Epithelial cell of esophagus (primary cell): ENCODE measurements at regions not wholly inside any gene's neighbourhood (a gene's known extent, or its start where the extent isn't known, plus 50 kb on each side); places are given as distances from the start of the nearest gene placed in this dataset.

Source experiments
- DNase-seq: peaks from one replicate; pipeline ENCODE4 v3.0.0; 2010; ENCODE audit warnings: low read depth
- H3K4me3 ChIP-seq: 2 replicates; pipeline ENCODE4 v1.5.1; 2011; ENCODE audit warnings: mild to moderate bottlenecking, low read length, control low read depth
- TF ChIP-seq, protein P1 (sequence below): IDR thresholded peaks from 2 replicates; pipeline ENCODE4 v1.5.1; 2011; ENCODE audit warnings: low read depth, mild to moderate bottlenecking, low read length, control low read depth, inconsistent platforms; ENCODE audit not compliant: insufficient read depth; ENCODE audit errors: missing control alignments

DNA sequence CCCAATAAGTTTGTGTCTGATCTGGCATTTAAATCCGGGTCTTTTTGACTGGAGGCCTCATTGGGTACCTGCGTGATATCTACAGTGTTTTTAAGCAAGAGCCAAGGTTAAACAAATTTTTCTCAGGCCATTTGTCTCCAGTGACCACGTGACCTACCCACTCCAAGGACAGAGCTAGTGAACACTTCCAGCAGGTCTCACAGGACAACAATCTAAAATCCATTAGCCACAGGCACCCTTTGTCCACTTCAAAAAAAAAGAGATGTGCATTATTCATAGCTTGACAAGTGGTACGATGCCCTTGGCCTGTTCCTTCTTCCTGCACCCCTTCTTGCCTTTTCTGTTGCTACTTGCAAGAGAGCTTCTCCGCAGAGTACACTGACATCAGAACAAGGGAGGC, 109.6 kb upstream of the GSC start:
- DNase-seq, result no peak
- H3K4me3 ChIP-seq, result no peak overlapping the region
- TF ChIP-seq, protein P1, sequence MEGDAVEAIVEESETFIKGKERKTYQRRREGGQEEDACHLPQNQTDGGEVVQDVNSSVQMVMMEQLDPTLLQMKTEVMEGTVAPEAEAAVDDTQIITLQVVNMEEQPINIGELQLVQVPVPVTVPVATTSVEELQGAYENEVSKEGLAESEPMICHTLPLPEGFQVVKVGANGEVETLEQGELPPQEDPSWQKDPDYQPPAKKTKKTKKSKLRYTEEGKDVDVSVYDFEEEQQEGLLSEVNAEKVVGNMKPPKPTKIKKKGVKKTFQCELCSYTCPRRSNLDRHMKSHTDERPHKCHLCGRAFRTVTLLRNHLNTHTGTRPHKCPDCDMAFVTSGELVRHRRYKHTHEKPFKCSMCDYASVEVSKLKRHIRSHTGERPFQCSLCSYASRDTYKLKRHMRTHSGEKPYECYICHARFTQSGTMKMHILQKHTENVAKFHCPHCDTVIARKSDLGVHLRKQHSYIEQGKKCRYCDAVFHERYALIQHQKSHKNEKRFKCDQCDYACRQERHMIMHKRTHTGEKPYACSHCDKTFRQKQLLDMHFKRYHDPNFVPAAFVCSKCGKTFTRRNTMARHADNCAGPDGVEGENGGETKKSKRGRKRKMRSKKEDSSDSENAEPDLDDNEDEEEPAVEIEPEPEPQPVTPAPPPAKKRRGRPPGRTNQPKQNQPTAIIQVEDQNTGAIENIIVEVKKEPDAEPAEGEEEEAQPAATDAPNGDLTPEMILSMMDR, result no peak

DNA sequence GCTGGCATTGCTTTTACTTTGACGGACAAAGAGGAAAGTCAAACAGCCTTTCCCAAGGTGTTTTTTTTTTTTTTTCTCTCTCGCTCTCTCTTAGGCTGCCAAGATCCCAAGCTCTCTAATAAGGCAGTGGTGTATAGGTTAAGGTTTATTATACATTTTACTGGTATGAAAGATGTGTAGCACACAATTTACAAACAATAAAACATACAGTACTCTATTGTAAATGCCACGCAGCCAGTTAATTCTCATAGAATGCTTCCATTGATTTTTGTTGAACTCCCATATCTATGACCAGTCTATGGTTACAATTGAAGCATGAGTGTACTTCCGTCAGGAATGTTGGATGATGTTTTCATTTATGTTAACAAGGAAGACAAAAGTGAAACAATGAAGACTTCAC, 106.4 kb upstream of the GSC start:
- TF ChIP-seq, protein P1, result no peak
- H3K4me3 ChIP-seq, result no peak overlapping the region
- no peak for DNase-seq

DNA sequence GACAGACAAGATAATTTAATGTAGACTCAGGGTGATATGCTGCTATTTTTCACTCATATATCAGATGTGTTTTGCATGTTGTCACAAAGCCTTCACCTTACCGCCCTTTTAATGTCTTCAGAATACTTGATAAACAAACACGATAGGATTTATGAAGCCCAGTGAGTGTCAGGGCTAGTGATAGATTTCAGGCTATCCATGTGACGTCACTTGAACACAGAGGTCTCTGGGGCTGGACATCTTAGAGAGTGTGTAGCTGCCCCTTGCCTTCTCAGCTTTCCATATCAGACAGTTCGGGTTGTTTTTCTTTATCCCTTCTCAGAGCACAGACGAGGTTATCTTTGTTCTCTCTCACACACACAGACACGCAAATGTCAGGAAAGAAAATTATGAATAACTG, 105.3 kb upstream of the GSC start:
- TF ChIP-seq, protein P1, result no peak
- DNase-seq, result no peak

DNA sequence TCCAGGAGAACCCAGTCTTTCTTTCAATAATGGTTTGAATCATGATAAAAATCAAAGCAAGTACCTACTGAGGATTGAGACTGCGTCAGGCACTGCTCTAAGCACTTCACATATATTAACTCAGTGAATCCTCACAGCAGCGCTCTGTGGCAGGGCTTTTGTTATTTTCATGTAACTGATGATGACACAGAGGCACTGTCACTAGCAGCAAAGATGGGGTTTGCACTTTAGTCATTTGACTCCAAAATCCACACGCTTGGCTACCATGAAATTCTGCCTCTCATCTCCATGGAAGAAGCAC, 98.8 kb upstream of the GSC start:
- H3K4me3 ChIP-seq, result no peak overlapping the region
- TF ChIP-seq, protein P1, result no peak
- DNase-seq, result no peak

More for the DNA sequence above, 105.3 kb upstream of the GSC start:
- no peak overlapping the region for H3K4me3 ChIP-seq

- TF ChIP-seq, protein P1, result no peak
- DNase-seq, result no peak
- H3K4me3 ChIP-seq, result no peak overlapping the region
These were observed 98.2 kb upstream of the GSC start for GRCh38 chr14:94867946-94868771.

DNA sequence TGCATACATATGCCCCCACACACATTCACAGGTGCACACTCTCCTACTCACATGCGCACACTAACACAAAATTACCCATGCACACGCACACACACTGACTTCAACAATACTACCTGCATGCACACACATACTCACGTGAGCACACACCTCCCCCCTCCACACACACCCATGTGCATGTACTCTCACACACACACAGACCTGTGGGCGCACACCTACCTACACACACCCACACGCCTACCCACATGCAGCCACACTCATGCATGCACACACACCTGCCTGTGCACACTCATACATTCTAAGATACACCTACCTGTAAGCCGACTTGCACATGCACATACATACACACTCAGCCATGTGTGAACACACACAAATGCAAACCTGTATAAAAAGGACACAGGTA, 97.3 kb upstream of the GSC start:
- DNase-seq, result no peak

More for the DNA sequence above, 97.3 kb upstream of the GSC start:
- no peak overlapping the region for H3K4me3 ChIP-seq
- TF ChIP-seq, protein P1, result no peak
